GM12878 (cell line): ENCODE measurements at regions not wholly inside any gene's neighbourhood (a gene's known extent, or its start where the extent isn't known, plus 50 kb on each side); places are given as distances from the start of the nearest gene placed in this dataset.

ENCODE experiments used
- ATAC-seq: fragments of 200-7000 bp; cut with Tn5 transposase; 3 replicates; pipeline ENCODE4 v1.9.1; 2020; ENCODE audit warnings: mild to moderate bottlenecking, moderate library complexity
- BruUV-seq: library from RNA; stranded (reverse); fragments of 400-500 nt; replicated peaks from 2 replicates; lab custom pipeline; 2021; lab: Mats Ljungman, UMichigan
- CTCF ChIA-PET: fragments of 300-600 bp; sonication (Branson Sonifier 250); formaldehyde crosslinking; extraction: SDS; loops from one replicate; lab custom pipeline; 2021; ENCODE audit warnings: inconsistent platforms; lab: Yijun Ruan, JAX
- POLR2A ChIA-PET: fragments of 350-600 bp; formaldehyde crosslinking; extraction: SDS; loops from one replicate; lab custom pipeline; 2021; ENCODE audit warnings: inconsistent platforms; lab: Charles Lee
- RAD21 ChIA-PET: fragments of 300-600 bp; sonication (Branson Sonifier 250); formaldehyde crosslinking; loops from one replicate; lab custom pipeline; 2023; ENCODE audit warnings: antibody characterized with exemption; ENCODE audit not compliant: unreplicated experiment; lab: Charles Lee
- SMC1A ChIA-PET: fragments of 300-600 bp; sonication (Branson Sonifier 250); formaldehyde crosslinking; loops from one replicate; lab custom pipeline; 2023; ENCODE audit not compliant: unreplicated experiment, uncharacterized antibody; lab: Charles Lee
- DNase-seq: peaks from one replicate; pipeline ENCODE4 v3.0.0-alpha.2; 2011; ENCODE audit warnings: low read depth, low spot score
- FAIRE-seq: peaks from 3 replicates; lab custom pipeline; 2011; peaks lifted over from hg19 to GRCh38; lab: Jason Lieb, UNC
- H2AFZ ChIP-seq: 2 replicates; pipeline ENCODE4 v1.6.0; 2011; ENCODE audit warnings: low read depth, low read length, control low read depth; ENCODE audit not compliant: control insufficient read depth
- H3K27ac ChIP-seq: 2 replicates; pipeline ENCODE4 v1.5.1; 2011; ENCODE audit warnings: control low read depth; ENCODE audit not compliant: control insufficient read depth, insufficient read depth
- H3K27me3 ChIP-seq, 2 experiments: replicated peaks in 1 of 2; 2 replicates each; pipeline versions ENCODE4 v1.6.0 to v1.6.1; 2011; ENCODE audit warnings: low read length in 1 of 2; ENCODE audit not compliant: control insufficient read depth in 2 of 2, insufficient read depth in 2 of 2
- H3K36me3 ChIP-seq, 2 experiments: 2 replicates each; pipeline ENCODE4 v1.5.1; 2011; ENCODE audit warnings: low read length in 1 of 2; ENCODE audit not compliant: control insufficient read depth in 2 of 2, insufficient read depth in 2 of 2
- H3K4me1 ChIP-seq: 2 replicates; pipeline ENCODE4 v1.6.1; 2011; ENCODE audit warnings: mild to moderate bottlenecking, low read length, moderate library complexity, mixed read lengths; ENCODE audit not compliant: control insufficient read depth, insufficient read depth
- H3K4me2 ChIP-seq: 2 replicates; pipeline ENCODE4 v1.6.0; 2011; ENCODE audit warnings: control low read depth; ENCODE audit not compliant: control insufficient read depth, insufficient read depth
- H3K4me3 ChIP-seq: fragments of 200-600 bp; sonication (generic); 2 replicates; pipeline ENCODE4 v1.5.1; 2016
- H3K79me2 ChIP-seq: 2 replicates; pipeline ENCODE4 v1.6.0; 2011; ENCODE audit warnings: low read length; ENCODE audit not compliant: control insufficient read depth, insufficient read depth
- H3K9ac ChIP-seq: 2 replicates; pipeline ENCODE4 v1.8.0; 2011; ENCODE audit warnings: low read length, control low read depth, mixed read lengths; ENCODE audit not compliant: control insufficient read depth, insufficient read depth
- H3K9me3 ChIP-seq: replicated peaks from 3 replicates; pipeline ENCODE4 v1.5.1; 2011; ENCODE audit warnings: mild to moderate bottlenecking, low read length; ENCODE audit not compliant: control insufficient read depth, insufficient read depth
- H4K20me1 ChIP-seq: 2 replicates; pipeline ENCODE4 v1.6.0; 2011; ENCODE audit not compliant: control insufficient read depth, insufficient read depth
- BRCA1 ChIP-seq: IDR thresholded peaks from 2 replicates; pipeline ENCODE4 v1.6.1; 2011; ENCODE audit warnings: low read depth, low read length, improper control_type of control experiment
- CEBPZ ChIP-seq: fragments of 150-350 bp; IDR thresholded peaks from 2 replicates; pipeline ENCODE4 v1.6.1; 2016; ENCODE audit warnings: low read depth, low read length
- CTCF ChIP-seq, 3 experiments: IDR thresholded peaks in 2 of 3; conservative IDR thresholded peaks in 1 of 3; 2 replicates each; pipeline ENCODE4 v1.5.1; 2011; ENCODE audit warnings: low read depth in 3 of 3, low read length in 3 of 3, mild to moderate bottlenecking in 3 of 3, control low read depth in 2 of 3, moderate library complexity in 2 of 3, inconsistent platforms in 1 of 3, mixed read lengths in 1 of 3; ENCODE audit not compliant: control insufficient read depth in 2 of 3, insufficient read depth in 1 of 3; ENCODE audit errors: extremely low read depth in 1 of 3
- E2F4 ChIP-seq: IDR thresholded peaks from 2 replicates; pipeline ENCODE4 v1.6.1; 2012; ENCODE audit warnings: low read depth, low read length, improper control_type of control experiment
- ETV6 ChIP-seq, 2 experiments: fragments of 450-650 bp in 1 of 2; IDR thresholded peaks in 1 of 2; conservative IDR thresholded peaks in 1 of 2; 2 replicates each; pipeline ENCODE4 v1.6.1; 2014; ENCODE audit warnings: antibody characterized with exemption in 1 of 2, borderline replicate concordance in 1 of 2, low read depth in 1 of 2, mild to moderate bottlenecking in 1 of 2, moderate library complexity in 1 of 2
- IRF4 ChIP-seq: IDR thresholded peaks from 2 replicates; pipeline ENCODE4 v1.6.1; 2011; ENCODE audit warnings: low read depth, low read length
- KDM1A ChIP-seq: fragments of 200-600 bp; sonication (generic); IDR thresholded peaks from 2 replicates; pipeline ENCODE4 v1.6.1; 2016; ENCODE audit warnings: borderline replicate concordance
- KLF5 ChIP-seq: fragments of 450-650 bp; IDR thresholded peaks from 2 replicates; pipeline ENCODE4 v1.6.1; 2014; ENCODE audit warnings: mild to moderate bottlenecking; ENCODE audit not compliant: partially characterized antibody
- MTA2 ChIP-seq: fragments of 450-650 bp; IDR thresholded peaks from 2 replicates; pipeline ENCODE4 v1.6.1; 2016; ENCODE audit warnings: low read depth, mild to moderate bottlenecking, moderate library complexity
- MXI1 ChIP-seq: fragments of 150-350 bp; IDR thresholded peaks from 2 replicates; pipeline ENCODE4 v1.6.1; 2011; ENCODE audit warnings: low read depth, mild to moderate bottlenecking, inconsistent platforms, low read length, improper control_type of control experiment
- POLR2A ChIP-seq: IDR thresholded peaks from 2 replicates; pipeline ENCODE4 v1.6.1; 2011; ENCODE audit warnings: low read depth, mild to moderate bottlenecking, low read length
- RAD21 ChIP-seq: IDR thresholded peaks from 2 replicates; pipeline ENCODE4 v1.6.1; 2011; ENCODE audit warnings: mild to moderate bottlenecking, low read depth, low read length, moderate library complexity; ENCODE audit not compliant: insufficient read depth
- SPI1 ChIP-seq: IDR thresholded peaks from 2 replicates; pipeline ENCODE4 v1.6.1; 2011; ENCODE audit warnings: low read depth, mild to moderate bottlenecking, low read length, moderate library complexity, borderline replicate concordance; ENCODE audit not compliant: insufficient read depth
- TBL1XR1 ChIP-seq: IDR thresholded peaks from 2 replicates; pipeline ENCODE4 v1.6.1; 2012; ENCODE audit warnings: low read depth, low read length, improper control_type of control experiment
- YY1 ChIP-seq: IDR thresholded peaks from 2 replicates; pipeline ENCODE4 v1.6.1; 2011; ENCODE audit warnings: low read depth, mild to moderate bottlenecking, low read length
- WGBS: methylation state at CpG from one replicate; pipeline ENCODE4 v1.1.6; 2016; ENCODE audit warnings: low lambda C conversion rate; ENCODE audit not compliant: insufficient replicate concordance, insufficient coverage; ENCODE audit errors: missing lambda C conversion rate; 5-methylcytosine and 5-hydroxymethylcytosine counted together
- in situ Hi-C: fragments of 300-500 bp; cut with MboI; formaldehyde crosslinking; loops from 9 replicates; pipeline ENCODE4 v1.14.3; 2018; ENCODE audit warnings: mixed read lengths
- intact Hi-C: fragments of 100-400 bp; cut with micrococcal nuclease; formaldehyde crosslinking; loops from one replicate; pipeline ENCODE4 v1.14.2; 2022; ENCODE audit not compliant: unreplicated experiment

- Histone ChIP-seq H3K27me3 (no peaks in the 10 kb centered on the region), H3K4me1 (no peaks in the 10 kb centered on the region)
- CTCF ChIA-PET: interaction anchor here (0.6 to 8.0 kb wide), 14 partner anchors 11 to 863 kb away, joined by 3 to 91 read pairs (median 4); no protein-coding TSS in a partner anchor
- TF ChIP-seq YY1 (no peak), KDM1A (no peak), IRF4 (no peak), BRCA1 (no peak), E2F4 (no peak), TBL1XR1 (no peak), ETV6 (conservative IDR thresholded peaks at IDR 0.05 in 1 of 2, IDR thresholded peaks at IDR 0.05 in 1 of 2; ENCODE audit: borderline replicate concordance in 1 of 2, low read depth in 1 of 2) (no peak), POLR2A (no peak), CEBPZ (no peak), MTA2 (no peak), CTCF (IDR thresholded peaks at IDR 0.05 in 2 of 3, conservative IDR thresholded peaks at IDR 0.05 in 1 of 3; ENCODE audit: control insufficient read depth in 2 of 3, extremely low read depth in 1 of 3, insufficient read depth in 1 of 3, low read depth in 3 of 3, low read length in 3 of 3) (no peak), RAD21 (no peak), MXI1 (no peak), KLF5 (no peak), SPI1 (no peak)
- TF ChIP-seq, all 136 proteins: peak for 0
- SMC1A ChIA-PET: interaction anchor here (1.1 to 6.0 kb wide), 8 partner anchors 11 to 286 kb away, joined by 3 to 37 read pairs (median 7); no protein-coding TSS in a partner anchor
- ATAC-seq: no peak
- POLR2A ChIA-PET: no interaction called here
- no peak overlapping the region for H3K4me2 ChIP-seq
- no peaks in the 10 kb centered on the region for H4K20me1 ChIP-seq
- intact Hi-C loops (loop anchor here (5.0 to 10.0 kb wide), 2 partner anchors 286 to 863 kb away; no protein-coding TSS in a partner anchor), in situ Hi-C loops (no loop called here)
- H3K36me3 ChIP-seq: no peaks in the 10 kb centered on the region
- no peak for FAIRE-seq
- DNase-seq: no peak
- no peak overlapping the region for H2AFZ ChIP-seq
- 73% methylated on average over 5 of the region's 5 CpGs for WGBS
- no peaks in the 10 kb centered on the region for H3K79me2 ChIP-seq
- no TSS peak for BruUV-seq
- no peaks in the 10 kb centered on the region; the same call in 2 of the 3 replicates for H3K9me3 ChIP-seq
- no peak overlapping the region for H3K27ac ChIP-seq
- no peak overlapping the region for H3K4me3 ChIP-seq
- no peak overlapping the region for H3K9ac ChIP-seq
- RAD21 ChIA-PET: interaction anchor here (0.6 to 4.8 kb wide), 9 partner anchors 11 to 746 kb away, joined by 3 to 33 read pairs (median 4); no protein-coding TSS in a partner anchor
Observed at GRCh38 chr1:181191494-181192040, 103.1 kb downstream of the IER5 start.
